Activated CD4-positive, alpha-beta memory T cell treated with anti-CD3 and anti-CD28 coated beads, Interleukin-2, amount 10 ng/mL, durations not matched to agents 7 days and 5 days (primary cell): ENCODE measurements at regions not wholly inside any gene's neighbourhood (a gene's known extent, or its start where the extent isn't known, plus 50 kb on each side); places are given as distances from the start of the nearest gene placed in this dataset.

Experiments used
- CTCF ChIA-PET: fragments of 350-600 bp; sonication (Branson Sonifier 250); formaldehyde crosslinking; loops from one replicate; lab custom pipeline; 2021; ENCODE audit warnings: antibody characterized with exemption, inconsistent platforms; lab: Charles Lee
- POLR2A ChIA-PET: fragments of 350-600 bp; sonication (Branson Sonifier 250); formaldehyde crosslinking; loops from one replicate; lab custom pipeline; 2021; ENCODE audit warnings: antibody characterized with exemption; lab: Charles Lee
- DNase-seq: peaks from one replicate; pipeline ENCODE4 v3.0.0-alpha.2; 2020
- H3K27ac Mint-ChIP-seq: one replicate; pipeline ENCODE4 v1.8.0; 2021; ENCODE audit warnings: mild to moderate bottlenecking, mixed read lengths
- H3K27me3 Mint-ChIP-seq: one replicate; pipeline ENCODE4 v1.8.0; 2021; ENCODE audit warnings: mixed read lengths
- H3K36me3 Mint-ChIP-seq: one replicate; pipeline ENCODE4 v1.8.0; 2021; ENCODE audit warnings: low read depth, mixed read lengths
- H3K4me1 Mint-ChIP-seq: one replicate; pipeline ENCODE4 v1.8.0; 2021; ENCODE audit warnings: mixed read lengths
- H3K4me3 Mint-ChIP-seq: one replicate; pipeline ENCODE4 v1.8.0; 2021; ENCODE audit warnings: mild to moderate bottlenecking, mixed read lengths
- H3K9me3 Mint-ChIP-seq: one replicate; pipeline ENCODE4 v1.8.0; 2021; ENCODE audit warnings: mixed read lengths

DNA sequence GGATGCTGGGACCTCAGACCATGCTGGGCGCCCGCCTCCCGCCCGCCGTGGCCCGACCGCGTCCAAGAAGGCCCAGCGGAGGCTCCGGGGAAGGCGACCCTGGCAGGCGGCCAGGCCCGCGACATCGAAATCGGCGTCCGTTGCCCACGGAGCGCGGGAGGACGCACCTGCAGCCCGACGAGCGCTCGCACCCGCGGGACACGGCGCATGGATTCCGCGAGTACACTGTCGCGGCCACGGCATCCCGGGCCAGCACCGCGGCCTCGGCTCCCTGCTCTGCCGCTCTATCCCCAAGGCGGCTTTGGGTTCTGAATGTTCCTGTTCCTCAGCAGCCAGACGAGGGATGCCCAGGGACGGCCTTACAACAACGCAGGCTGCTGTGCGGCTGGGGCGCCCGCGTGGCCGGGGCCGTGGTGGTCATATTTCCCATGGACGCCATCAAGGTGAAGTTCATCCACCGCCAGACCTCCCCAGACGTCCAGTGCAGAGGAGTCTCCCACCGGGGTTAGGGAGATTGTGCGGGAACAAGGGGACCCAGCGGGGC lies 67.5 kb upstream of the ZNF722 start:
- Mint-ChIP-seq H3K9me3 (peaks cover 20% of the 10 kb centered on the region), H3K27me3 (no peaks in the 10 kb centered on the region), H3K4me3 (no peak overlapping the region), H3K36me3 (no peaks in the 10 kb centered on the region), H3K4me1 (peaks cover 3% of the 10 kb centered on the region), H3K27ac (no peak overlapping the region)
- ChIA-PET CTCF (no interaction called here), POLR2A (no interaction called here)
- DNase-seq: no peak

GRCh38 chr7:63931985-63932577 lies 66.6 kb upstream of the ZNF722 start:
- peaks cover 22% of the 10 kb centered on the region for H3K9me3 Mint-ChIP-seq
- no peaks in the 10 kb centered on the region for H3K36me3 Mint-ChIP-seq
- no peaks in the 10 kb centered on the region for H3K27me3 Mint-ChIP-seq
- ChIA-PET CTCF (no interaction called here), POLR2A (no interaction called here)
- H3K4me3 Mint-ChIP-seq: no peak overlapping the region
- no peak overlapping the region for H3K27ac Mint-ChIP-seq
- DNase-seq: no peak
- no peaks in the 10 kb centered on the region for H3K4me1 Mint-ChIP-seq
